Ovary (tissue), 7 donors: ENCODE measurements at regions not wholly inside any gene's neighbourhood (a gene's known extent, or its start where the extent isn't known, plus 50 kb on each side); places are given as distances from the start of the nearest gene placed in this dataset.

Experiments
- DNase-seq, 5 donors: peaks; one replicate each; pipeline ENCODE4 v3.0.0-alpha.2; 2019 to 2020
- H3K27ac ChIP-seq, 2 donors: fragments of 200-600 bp; one replicate each; pipeline versions ENCODE4 v1.5.1 to v1.8.0; 2019 to 2022
- H3K27me3 ChIP-seq: fragments of 200-600 bp; one replicate; pipeline ENCODE4 v1.8.0; 2022
- H3K36me3 ChIP-seq: fragments of 200-600 bp; sonication (generic); one replicate; pipeline ENCODE4 v1.5.1; 2019
- H3K4me1 ChIP-seq: one replicate; pipeline ENCODE4 v1.8.1; 2013; ENCODE audit warnings: mild to moderate bottlenecking, moderate library complexity; ENCODE audit not compliant: insufficient read depth
- H3K4me3 ChIP-seq: fragments of 200-600 bp; sonication (generic); one replicate; pipeline ENCODE4 v1.5.1; 2017
- H3K9me3 ChIP-seq, 2 donors: fragments of 200-600 bp in 1 of 2; sonication (generic) in 1 of 2; one replicate each; pipeline versions ENCODE4 v1.5.1 to v1.8.1; 2013 to 2019; ENCODE audit warnings: mild to moderate bottlenecking in 1 of 2, moderate library complexity in 1 of 2
- CTCF ChIP-seq, 3 donors: fragments of 450-650 bp in 2 of 3; fragments of 200-600 bp in 1 of 3; IDR thresholded peaks; one replicate each; pipeline versions ENCODE4 v1.5.1 to v1.8.0; 2016 to 2022; ENCODE audit warnings: antibody characterized with exemption in 3 of 3, mild to moderate bottlenecking in 1 of 3
- EP300 ChIP-seq: sonication (generic); formaldehyde crosslinking; IDR thresholded peaks from one replicate; pipeline ENCODE4 v1.6.1; 2017; ENCODE audit warnings: antibody characterized with exemption
- POLR2A ChIP-seq: fragments of 450-650 bp; IDR thresholded peaks from one replicate; pipeline ENCODE4 v1.6.1; 2017; ENCODE audit warnings: antibody characterized with exemption, mild to moderate bottlenecking, moderate library complexity
- WGBS, 3 donors: extraction: QIAGEN DNeasy Blood & Tissue Kit in 1 of 3; methylation state at CpG; one replicate each; pipeline versions ENCODE4 v1.1.5 to v1.1.7; 2013 to 2017; 5-methylcytosine and 5-hydroxymethylcytosine counted together
- intact Hi-C, 4 donors: fragments of 100-400 bp; cut with DNase I; formaldehyde crosslinking; loops; one replicate each; pipeline versions ENCODE4 v1.11.0 to v1.15.1; 2022 to 2023
- donor health status: DM: no; HTN: no; CAD: no; lungs with moderate emphysema.
- donor health status: DM: no; HTN: no; CAD: no.
- donor health status: Bipolar disorder and iron deficiency.
- donor health status: DM: no; HTN: no; CAD: no.
- donor health status: DM: yes; HTN: yes; CAD: no.

GRCh38 chr13:21757763-21758162 is 86.9 kb downstream of the FGF9 start:
- Histone ChIP-seq H3K36me3 (no peaks in the 10 kb centered on the region), H3K27me3 (no peaks in the 10 kb centered on the region), H3K27ac (no peak overlapping the region), H3K4me3 (no peak overlapping the region), H3K9me3 (no peaks in the 10 kb centered on the region), H3K4me1 (peaks cover 2% of the 10 kb centered on the region)
- intact Hi-C loops, result no loop called here
- no peak for TF ChIP-seq EP300
- no peak for TF ChIP-seq POLR2A
- no peak for TF ChIP-seq CTCF (IDR thresholded peaks at IDR 0.05)
- DNase-seq, result no peak
- WGBS, 3 donors, result 70 to 78% (median 77%) methylated on average over 2 of the region's 2 CpGs

- intact Hi-C loops, result no loop called here
- no peaks in the 10 kb centered on the region for H3K9me3 ChIP-seq
- H3K27ac ChIP-seq, result no peak overlapping the region
- peaks cover 2% of the 10 kb centered on the region for H3K4me1 ChIP-seq
- no peak for DNase-seq
- H3K27me3 ChIP-seq, result no peaks in the 10 kb centered on the region
- WGBS, 3 donors, result 85 to 93% (median 90%) methylated on average over 5 of the region's 5 CpGs
- no peaks in the 10 kb centered on the region for H3K36me3 ChIP-seq
- TF ChIP-seq POLR2A (no peak), EP300 (no peak), CTCF (IDR thresholded peaks at IDR 0.05) (no peak)
- H3K4me3 ChIP-seq, result no peak overlapping the region
Observed at GRCh38 chr13:21758441-21758840, 87.6 kb downstream of the FGF9 start.

GRCh38 chr13:21759463-21759862 is 88.6 kb downstream of the FGF9 start:
- no peak for DNase-seq
- no peaks in the 10 kb centered on the region for H3K27me3 ChIP-seq
- peaks cover 2% of the 10 kb centered on the region for H3K4me1 ChIP-seq
- no peaks in the 10 kb centered on the region for H3K36me3 ChIP-seq
- no peak overlapping the region for H3K4me3 ChIP-seq
- intact Hi-C loops, result no loop called here
- TF ChIP-seq EP300, result no peak
- no peak for TF ChIP-seq POLR2A
- no peak for TF ChIP-seq CTCF (IDR thresholded peaks at IDR 0.05)
- WGBS, 3 donors, result 13 to 25% (median 18%) methylated on average over 5 of the region's 5 CpGs
- H3K27ac ChIP-seq, result no peak overlapping the region
- H3K9me3 ChIP-seq, result no peaks in the 10 kb centered on the region

- no peak for TF ChIP-seq EP300
- TF ChIP-seq CTCF (IDR thresholded peaks at IDR 0.05), result no peak
- TF ChIP-seq POLR2A, result no peak
- no peak for DNase-seq
- intact Hi-C loops, result no loop called here
Observed at GRCh38 chr13:21759911-21760310, 89.0 kb downstream of the FGF9 start.

GRCh38 chr13:21761770-21762169 is 90.9 kb downstream of the FGF9 start:
- WGBS, 3 donors, result 74 to 83% (median 81%) methylated on average over 5 of the region's 5 CpGs

More at GRCh38 chr13:21759911-21760310, 89.0 kb downstream of the FGF9 start:
- WGBS, 3 donors, result 65 to 70% (median 68%) methylated on average over 6 of the region's 6 CpGs
- Histone ChIP-seq H3K9me3 (no peaks in the 10 kb centered on the region), H3K4me1 (peaks cover 2% of the 10 kb centered on the region), H3K4me3 (no peak overlapping the region), H3K27me3 (no peaks in the 10 kb centered on the region), H3K27ac (no peak overlapping the region), H3K36me3 (no peaks in the 10 kb centered on the region)

More at GRCh38 chr13:21761770-21762169, 90.9 kb downstream of the FGF9 start:
- Histone ChIP-seq H3K4me3 (no peak overlapping the region), H3K27ac (no peak overlapping the region), H3K9me3 (no peaks in the 10 kb centered on the region), H3K27me3 (no peaks in the 10 kb centered on the region), H3K36me3 (no peaks in the 10 kb centered on the region), H3K4me1 (peaks cover 2% of the 10 kb centered on the region)
- TF ChIP-seq CTCF (IDR thresholded peaks at IDR 0.05), result no peak
- TF ChIP-seq EP300, result no peak
- TF ChIP-seq POLR2A, result no peak
- intact Hi-C loops, result no loop called here
- DNase-seq, result no peak
